ENCODE measurements at regions not wholly inside any gene's neighbourhood (a gene's known extent, or its start where the extent isn't known, plus 50 kb on each side); places are given as distances from the start of the nearest gene placed in this dataset.

GRCh38 chr3:94481226-94481898, 418.5 kb downstream of the NSUN3 start:
- TF ChIP-seq CTCF (IDR thresholded peaks at IDR 0.05) = no peak
- no peak for TF ChIP-seq POLR2A (IDR thresholded peaks at IDR 0.05)
